SJSA1 (cell line): ENCODE measurements at regions not wholly inside any gene's neighbourhood (a gene's known extent, or its start where the extent isn't known, plus 50 kb on each side); places are given as distances from the start of the nearest gene placed in this dataset.
"Not testable (repeated sequence)": the region's sequence is repeated elsewhere in the genome, so short reads cannot be mapped to it uniquely, and the experiment has no call there.

Source experiments
- DNase-seq, 2 experiments: peaks; one replicate each; pipeline ENCODE4 v3.0.0-alpha.2; 2015 to 2020; ENCODE audit warnings: low spot score in 2 of 2, low read depth in 1 of 2
- H3K27ac ChIP-seq: fragments of 250-450 bp; sonication (Bioruptor Pico); 2 replicates; pipeline ENCODE4 v1.5.1; 2020; ENCODE audit warnings: mild to moderate bottlenecking, moderate library complexity
- H3K27me3 ChIP-seq: fragments of 250-450 bp; sonication (Bioruptor Pico); replicated peaks from 2 replicates; pipeline ENCODE4 v1.5.1; 2020; ENCODE audit warnings: mild to moderate bottlenecking, moderate library complexity
- H3K36me3 ChIP-seq: fragments of 250-450 bp; sonication (Bioruptor Pico); 2 replicates; pipeline ENCODE4 v1.5.1; 2020; ENCODE audit warnings: mild to moderate bottlenecking
- H3K4me1 ChIP-seq: fragments of 250-450 bp; sonication (Bioruptor Pico); replicated peaks from 2 replicates; pipeline ENCODE4 v1.6.1; 2021; ENCODE audit warnings: mild to moderate bottlenecking
- H3K4me3 ChIP-seq: fragments of 250-450 bp; sonication (Bioruptor Pico); 2 replicates; pipeline ENCODE4 v1.5.1; 2020; ENCODE audit warnings: mild to moderate bottlenecking
- H3K9me3 ChIP-seq: fragments of 250-450 bp; sonication (Bioruptor Pico); replicated peaks from 2 replicates; pipeline ENCODE4 v1.5.1; 2020; ENCODE audit warnings: mild to moderate bottlenecking

DNA sequence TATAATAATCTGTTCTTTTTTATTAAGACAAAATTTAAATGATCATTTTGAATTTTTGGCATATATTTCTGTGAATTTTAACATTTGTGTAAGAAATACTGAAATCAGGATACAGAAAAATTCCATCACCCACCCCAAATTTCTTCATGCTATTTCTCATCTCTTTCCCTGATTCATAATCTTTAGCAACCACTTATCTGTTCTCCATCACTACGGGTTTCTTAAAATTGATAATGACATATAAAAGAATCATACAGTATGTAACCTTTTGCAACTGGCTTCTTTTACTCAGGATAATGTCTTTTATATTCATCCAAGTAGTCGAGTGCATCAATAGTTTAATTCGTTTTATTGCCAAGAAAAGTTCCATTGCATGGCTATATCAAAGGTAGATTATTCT lies 1627.0 kb downstream of the PCDH9 start:
- Histone ChIP-seq H3K36me3 (no peaks in the 10 kb centered on the region), H3K27me3 (no peaks in the 10 kb centered on the region), H3K9me3 (no peaks in the 10 kb centered on the region), H3K4me3 (no peak overlapping the region), H3K4me1 (peaks cover 19% of the 10 kb centered on the region), H3K27ac (no peak overlapping the region)
- DNase-seq, result no peak

DNA sequence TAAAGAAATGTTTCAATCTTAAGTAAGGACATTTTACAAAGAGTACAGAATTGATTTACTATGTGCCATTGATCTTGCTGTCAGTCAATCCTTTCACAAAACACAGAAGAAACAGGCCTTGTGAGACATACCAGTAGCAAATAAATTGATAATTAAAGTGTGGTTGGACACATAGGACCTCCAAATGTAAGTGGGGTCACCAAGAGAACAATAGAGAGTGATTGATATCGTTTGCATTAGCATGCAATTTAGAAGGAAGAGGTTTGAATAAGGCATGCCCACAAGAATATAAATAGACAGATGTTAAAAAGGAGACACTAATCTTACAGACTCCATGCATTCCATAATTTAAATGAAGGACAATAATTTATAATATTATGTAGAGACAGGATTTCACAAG lies 1628.3 kb downstream of the PCDH9 start:
- Histone ChIP-seq H3K27ac (no peak overlapping the region), H3K4me1 (peaks cover 26% of the 10 kb centered on the region), H3K9me3 (no peaks in the 10 kb centered on the region), H3K4me3 (no peak overlapping the region), H3K27me3 (no peaks in the 10 kb centered on the region), H3K36me3 (no peaks in the 10 kb centered on the region)
- DNase-seq, result no peak

DNA sequence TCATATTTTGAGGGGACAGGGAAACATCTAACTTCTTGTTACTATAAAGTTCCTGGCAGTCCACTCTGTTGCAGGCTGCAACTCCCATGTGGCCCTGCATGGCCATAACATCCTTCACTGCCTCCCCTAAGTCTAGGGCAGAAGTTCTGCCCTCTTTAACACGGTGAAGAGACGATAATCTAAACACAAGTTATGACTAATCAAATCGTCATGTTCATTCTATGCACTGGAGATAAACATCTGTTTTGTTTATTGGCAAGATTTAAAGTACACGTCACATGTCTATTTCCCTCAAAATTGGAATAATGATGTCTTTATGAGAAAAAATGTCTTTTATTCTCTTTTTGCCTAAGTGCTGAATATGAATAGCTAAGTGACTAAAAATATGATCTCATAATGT lies 1629.4 kb downstream of the PCDH9 start:
- Histone ChIP-seq H3K4me3 (no peak overlapping the region), H3K9me3 (no peaks in the 10 kb centered on the region), H3K27me3 (no peaks in the 10 kb centered on the region), H3K4me1 (peaks cover 30% of the 10 kb centered on the region), H3K27ac (peak overlapping the region; percentile 62), H3K36me3 (no peaks in the 10 kb centered on the region)
- DNase-seq, result peak; percentile 55 to 78

DNA sequence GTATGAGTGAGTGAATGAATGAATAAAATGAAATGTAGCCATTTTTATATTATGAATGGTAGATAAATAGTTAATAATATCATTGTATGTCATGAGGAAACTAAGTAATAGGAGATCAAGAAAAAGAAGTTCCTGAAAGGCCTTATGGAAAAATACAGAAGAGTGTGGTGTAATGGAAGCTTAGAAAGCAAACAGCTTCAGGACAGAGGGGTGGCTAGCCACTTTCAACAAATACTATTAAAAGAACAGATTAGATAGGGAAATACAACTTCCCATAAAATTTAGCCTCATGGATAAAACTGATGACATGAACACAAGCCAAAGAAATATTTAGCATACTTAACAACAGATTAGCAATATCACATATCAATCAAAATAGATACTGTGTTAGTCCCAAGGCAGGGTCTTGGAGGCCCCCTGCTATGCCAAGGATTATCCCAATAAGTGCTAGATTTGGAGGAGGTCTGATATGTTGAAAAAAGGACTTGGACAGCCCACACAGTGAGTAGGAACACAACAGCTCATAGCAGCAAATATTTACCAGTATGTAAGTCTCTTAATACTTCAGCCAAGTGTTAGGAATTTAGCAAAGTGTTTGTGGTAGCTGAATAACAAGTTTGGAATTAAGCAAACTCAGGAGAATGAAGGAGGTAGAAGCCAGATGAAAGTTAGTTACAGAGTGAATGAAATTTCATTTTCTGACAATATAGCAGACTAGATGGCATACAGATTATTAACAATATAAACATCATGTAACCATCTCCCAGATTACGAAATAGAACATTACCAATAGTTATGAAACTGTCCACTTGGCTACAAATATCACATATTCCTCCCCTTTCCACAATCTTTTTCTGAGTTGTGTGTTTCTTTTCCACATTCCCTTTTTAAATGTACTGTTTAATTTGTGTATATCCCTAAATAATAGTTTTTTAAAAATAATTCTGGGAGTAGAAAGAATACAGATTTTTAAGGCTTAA lies 1632.0 kb downstream of the PCDH9 start:
- no peaks in the 10 kb centered on the region for H3K27me3 ChIP-seq
- DNase-seq, result peak in 1 of 2 experiments; percentile 72
- no peaks in the 10 kb centered on the region for H3K36me3 ChIP-seq
- H3K4me1 ChIP-seq, result peaks cover 30% of the 10 kb centered on the region
- no peaks in the 10 kb centered on the region for H3K9me3 ChIP-seq
- H3K4me3 ChIP-seq, result no peak overlapping the region
- peak overlapping the region; percentile 79 for H3K27ac ChIP-seq

DNA sequence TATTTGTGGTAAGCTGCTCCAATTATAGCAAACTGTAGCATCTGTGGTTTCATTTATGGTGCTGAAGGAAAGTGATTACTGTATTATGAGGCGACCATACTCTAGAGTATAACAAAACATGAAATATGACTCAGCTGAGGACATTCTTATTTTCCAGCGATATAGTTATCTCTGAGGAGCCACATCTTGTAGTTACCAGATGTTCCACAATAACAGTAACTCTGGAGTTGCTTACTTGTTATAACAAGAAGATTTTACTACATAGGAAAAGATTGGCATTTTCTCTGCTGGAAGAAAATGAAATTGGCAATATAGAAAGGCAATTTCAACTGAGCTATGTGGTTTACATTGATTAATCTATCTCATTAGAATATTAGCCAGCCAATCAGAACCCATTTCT lies 1634.2 kb downstream of the PCDH9 start:
- Histone ChIP-seq H3K4me3 (no peak overlapping the region), H3K27ac (no peak overlapping the region), H3K4me1 (peaks cover 27% of the 10 kb centered on the region), H3K36me3 (no peaks in the 10 kb centered on the region), H3K9me3 (no peaks in the 10 kb centered on the region), H3K27me3 (no peaks in the 10 kb centered on the region)
- DNase-seq, result no peak

DNA sequence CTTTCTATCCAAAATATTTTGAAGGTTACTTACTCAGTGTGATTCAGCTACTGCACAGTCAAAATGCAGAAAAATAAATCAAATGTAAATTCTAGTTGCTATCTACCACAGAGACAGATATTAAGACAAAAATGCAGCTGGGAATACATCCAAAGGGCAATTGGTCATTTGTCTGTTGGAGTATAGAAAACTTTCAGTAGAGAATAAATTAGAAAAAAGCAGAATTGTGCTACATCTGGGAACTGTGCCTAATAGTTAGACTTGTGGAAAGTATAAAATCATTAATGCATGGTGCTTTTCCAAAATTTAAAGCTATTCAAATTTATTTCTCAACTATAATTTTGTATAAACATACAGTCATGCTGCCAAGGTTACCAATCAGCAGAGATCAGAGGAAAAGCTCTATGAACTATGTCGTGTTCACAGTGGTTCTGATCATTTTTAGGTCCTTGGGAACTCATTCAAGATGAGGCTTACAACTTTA lies 1635.8 kb downstream of the PCDH9 start:
- Histone ChIP-seq H3K27ac (no peak overlapping the region), H3K4me3 (no peak overlapping the region), H3K27me3 (no peaks in the 10 kb centered on the region), H3K36me3 (no peaks in the 10 kb centered on the region), H3K4me1 (peaks cover 24% of the 10 kb centered on the region), H3K9me3 (no peaks in the 10 kb centered on the region)
- DNase-seq, result no peak

DNA sequence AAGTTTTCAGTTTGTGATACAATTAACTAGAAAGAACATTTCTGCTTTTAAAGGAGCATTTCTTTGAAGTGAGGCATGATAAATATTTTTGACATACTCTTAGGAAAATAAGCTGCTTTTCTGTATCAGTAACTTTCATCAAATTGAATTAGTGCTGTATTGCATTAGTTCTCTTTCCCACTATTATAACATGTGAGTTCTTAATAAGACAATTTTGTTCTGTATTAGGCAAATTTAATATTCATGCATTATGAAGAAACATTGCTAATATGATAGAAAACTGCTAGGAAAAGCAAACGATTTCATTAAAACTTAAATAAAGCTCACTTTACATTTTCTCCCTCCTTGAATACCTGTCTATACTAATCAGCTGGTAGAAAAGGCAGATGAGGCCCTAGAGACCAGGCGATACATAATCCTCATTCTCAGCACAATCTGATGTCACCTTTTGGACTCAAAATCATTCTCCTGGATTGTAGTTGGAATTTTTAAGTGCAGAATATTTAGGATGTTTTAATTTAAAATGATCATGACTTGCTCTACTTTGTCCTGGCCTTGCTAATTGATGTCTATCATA lies 1636.8 kb downstream of the PCDH9 start:
- H3K4me3 ChIP-seq, result no peak overlapping the region
- DNase-seq, result no peak
- H3K27ac ChIP-seq, result no peak overlapping the region

DNA sequence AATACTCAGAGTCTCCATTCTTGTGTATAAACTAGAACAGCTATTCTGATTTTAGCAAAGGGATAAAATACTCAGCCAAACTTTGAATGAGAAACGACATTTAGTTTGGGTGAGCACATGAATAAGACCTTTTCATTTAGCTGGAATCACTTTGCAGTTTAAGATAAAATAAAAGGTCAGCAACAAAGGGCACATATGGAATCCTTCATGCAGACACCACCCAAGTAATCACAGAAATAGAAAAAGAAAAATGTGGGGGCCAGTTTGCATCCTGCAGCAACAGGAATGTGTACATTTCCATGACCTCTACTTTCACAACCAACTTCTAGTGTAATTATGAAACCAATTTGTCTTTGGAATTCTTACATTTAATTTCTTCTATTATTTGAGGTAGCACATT lies 1637.4 kb downstream of the PCDH9 start:
- Histone ChIP-seq H3K9me3 (no peaks in the 10 kb centered on the region), H3K36me3 (no peaks in the 10 kb centered on the region), H3K4me3 (no peak overlapping the region), H3K4me1 (peaks cover 8% of the 10 kb centered on the region), H3K27me3 (no peaks in the 10 kb centered on the region), H3K27ac (no peak overlapping the region)
- no peak for DNase-seq

More for the DNA sequence above, 1636.8 kb downstream of the PCDH9 start:
- Histone ChIP-seq H3K27me3 (no peaks in the 10 kb centered on the region), H3K4me1 (peaks cover 14% of the 10 kb centered on the region), H3K9me3 (no peaks in the 10 kb centered on the region), H3K36me3 (no peaks in the 10 kb centered on the region)

DNA sequence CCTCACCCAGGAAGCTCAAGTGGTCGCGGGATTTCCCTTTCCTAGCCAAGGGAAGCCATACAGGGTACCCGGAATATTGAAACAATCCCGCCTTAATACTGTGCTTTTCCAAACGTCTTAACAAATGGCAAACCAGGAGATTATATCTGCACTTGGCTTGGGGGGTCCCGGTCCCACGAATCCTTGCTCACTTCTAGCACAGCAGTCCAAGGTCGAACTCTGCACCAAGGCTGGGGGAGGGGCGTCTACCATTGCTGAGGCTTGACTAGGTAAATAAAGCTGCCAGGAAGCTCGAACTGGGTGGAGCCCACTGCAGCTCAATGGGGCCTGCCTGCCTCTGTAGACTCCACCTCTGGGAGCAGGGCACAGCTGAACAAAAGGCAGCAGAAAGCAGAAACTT lies 1644.8 kb downstream of the PCDH9 start:
- H3K27ac ChIP-seq, result no peak overlapping the region
- no peaks in the 10 kb centered on the region for H3K9me3 ChIP-seq
- H3K27me3 ChIP-seq, result no peaks in the 10 kb centered on the region
- H3K4me3 ChIP-seq, result no peak overlapping the region
- no peak for DNase-seq
- no peaks in the 10 kb centered on the region for H3K36me3 ChIP-seq
- no peaks in the 10 kb centered on the region for H3K4me1 ChIP-seq

DNA sequence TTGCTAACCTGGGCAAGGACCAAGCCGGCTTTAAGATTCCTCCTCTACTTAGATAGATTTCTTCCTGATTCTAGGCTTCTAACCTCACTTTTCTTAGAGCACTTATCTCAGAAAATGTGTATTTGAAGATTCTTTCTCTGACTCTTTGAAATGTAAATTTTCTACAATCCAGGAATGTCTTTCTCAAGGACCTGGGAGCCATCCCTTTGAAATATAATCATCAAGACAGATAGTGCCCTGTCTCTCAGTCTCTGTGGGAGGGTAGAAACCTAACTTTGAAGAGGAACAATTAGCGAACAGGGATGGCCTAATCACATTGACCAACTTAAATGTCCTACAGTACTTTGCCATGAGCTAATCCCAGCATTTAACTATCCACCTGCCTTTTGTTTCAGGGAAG lies 1646.0 kb downstream of the PCDH9 start:
- no peak for DNase-seq
- H3K4me3 ChIP-seq, result no peak overlapping the region
- no peak overlapping the region for H3K27ac ChIP-seq
- H3K9me3 ChIP-seq, result no peaks in the 10 kb centered on the region
- H3K4me1 ChIP-seq, result no peaks in the 10 kb centered on the region
- H3K27me3 ChIP-seq, result no peaks in the 10 kb centered on the region
- no peaks in the 10 kb centered on the region for H3K36me3 ChIP-seq

DNA sequence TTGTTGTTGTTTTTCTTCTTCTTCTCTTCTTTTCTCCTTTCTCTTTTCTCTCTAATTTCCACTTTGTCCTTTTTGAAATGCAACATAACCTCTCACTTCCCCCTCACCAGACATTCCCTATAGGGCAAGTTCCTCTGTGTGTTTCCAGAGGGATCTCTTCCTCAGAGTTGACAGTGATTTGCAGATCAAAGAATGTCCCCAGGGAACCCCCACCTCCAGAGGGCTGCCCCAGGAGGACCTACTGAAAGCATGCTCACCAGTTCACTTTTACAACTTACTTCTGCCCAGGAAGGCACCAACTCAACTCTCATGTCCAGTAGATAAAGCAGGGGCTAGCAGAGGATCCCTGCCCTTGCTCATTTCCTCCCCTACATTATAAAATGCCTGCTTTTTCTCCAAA lies 1648.0 kb downstream of the PCDH9 start:
- no peak overlapping the region for H3K27ac ChIP-seq
- no peaks in the 10 kb centered on the region for H3K27me3 ChIP-seq
- H3K36me3 ChIP-seq, result no peaks in the 10 kb centered on the region
- H3K9me3 ChIP-seq, result no peaks in the 10 kb centered on the region
- H3K4me1 ChIP-seq, result no peaks in the 10 kb centered on the region
- no peak for DNase-seq
- no peak overlapping the region for H3K4me3 ChIP-seq

DNA sequence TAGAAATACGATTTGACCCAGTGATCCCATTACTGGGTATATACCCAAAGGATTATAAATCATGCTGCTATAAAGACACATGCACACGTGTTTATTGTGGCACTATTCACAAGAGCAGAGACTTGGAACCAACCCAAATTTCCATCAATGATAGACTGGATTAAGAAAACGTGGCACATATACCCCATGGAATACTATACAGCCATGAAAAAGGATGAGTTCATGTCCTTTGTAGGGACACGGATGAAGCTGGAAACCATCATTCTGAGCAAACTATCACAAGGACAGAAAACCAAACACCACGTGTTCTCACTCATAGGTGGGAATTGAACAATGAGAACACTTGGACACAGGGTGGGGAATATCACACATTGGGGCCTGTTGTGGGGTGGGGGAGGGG lies 1665.6 kb downstream of the PCDH9 start:
- H3K27me3 ChIP-seq, H3K4me1 ChIP-seq, H3K4me3 ChIP-seq, H3K9me3 ChIP-seq, H3K27ac ChIP-seq, H3K36me3 ChIP-seq, DNase-seq: not testable (repeated sequence)

DNA sequence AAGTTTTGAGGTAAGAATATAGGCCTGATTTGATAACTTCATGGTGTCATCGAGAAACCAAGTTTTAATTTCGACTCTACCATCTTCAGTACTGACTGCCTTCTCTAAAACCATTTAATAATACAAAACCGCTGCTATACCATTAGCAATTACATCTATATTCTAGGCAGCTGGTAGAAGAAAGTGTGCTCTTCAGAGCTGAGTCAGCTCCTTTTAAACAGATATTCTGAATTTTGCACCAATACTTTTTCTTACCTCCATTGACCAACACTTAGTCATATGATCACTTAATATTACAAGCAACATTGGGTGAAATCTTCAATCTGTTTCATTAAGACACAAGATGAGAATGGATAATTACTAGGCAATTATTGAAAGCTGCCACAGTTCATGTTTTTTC lies 1667.8 kb downstream of the PCDH9 start:
- Histone ChIP-seq H3K9me3 (no peaks in the 10 kb centered on the region), H3K27ac (no peak overlapping the region), H3K4me1 (no peaks in the 10 kb centered on the region), H3K36me3 (no peaks in the 10 kb centered on the region), H3K4me3 (no peak overlapping the region), H3K27me3 (no peaks in the 10 kb centered on the region)
- DNase-seq, result no peak

DNA sequence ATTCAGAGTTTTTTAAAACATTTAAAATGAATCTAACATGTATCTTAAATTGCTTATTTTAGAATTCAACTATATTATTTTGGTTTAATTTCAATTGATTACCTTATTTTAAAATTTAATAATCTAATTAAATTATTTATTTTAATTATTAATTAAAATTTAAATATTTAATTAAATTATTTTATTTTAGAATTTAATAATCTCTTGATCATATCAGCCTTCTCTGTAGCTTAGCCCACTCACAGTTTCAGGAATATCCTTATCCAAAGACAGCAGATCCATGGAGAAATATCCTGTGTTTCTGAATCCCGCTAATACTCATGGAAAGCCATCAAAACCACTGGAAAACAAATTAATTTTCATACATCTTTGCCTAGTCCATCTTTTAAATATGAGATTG lies 1669.2 kb downstream of the PCDH9 start:
- Histone ChIP-seq H3K4me1 (no peaks in the 10 kb centered on the region), H3K9me3 (no peaks in the 10 kb centered on the region), H3K27ac (no peak overlapping the region), H3K4me3 (no peak overlapping the region), H3K36me3 (no peaks in the 10 kb centered on the region), H3K27me3 (no peaks in the 10 kb centered on the region)
- no peak for DNase-seq
